Memory B cell (primary cell): ENCODE measurements at regions not wholly inside any gene's neighbourhood (a gene's known extent, or its start where the extent isn't known, plus 50 kb on each side); places are given as distances from the start of the nearest gene placed in this dataset.

ENCODE experiments used
- ATAC-seq: fragments of 150-1000 bp; cut with Tn5 transposase; 2 replicates; pipeline ENCODE4 v1.10.0; 2021; ENCODE audit warnings: low read depth, mild to moderate bottlenecking, moderate library complexity
- DNase-seq, 2 donors: peaks; one replicate each; pipeline ENCODE4 v3.0.0; 2022; ENCODE audit warnings: low spot score in 2 of 2
- H3K27ac Mint-ChIP-seq: one replicate; pipeline ENCODE4 v1.8.0; 2022; ENCODE audit warnings: mild to moderate bottlenecking, moderate library complexity, mixed read lengths
- H3K27me3 Mint-ChIP-seq: one replicate; pipeline ENCODE4 v1.8.0; 2022; ENCODE audit warnings: mixed read lengths
- H3K36me3 Mint-ChIP-seq: one replicate; pipeline ENCODE4 v1.8.0; 2022; ENCODE audit warnings: mild to moderate bottlenecking, mixed read lengths
- H3K4me1 Mint-ChIP-seq: one replicate; pipeline ENCODE4 v1.8.0; 2022; ENCODE audit warnings: mixed read lengths
- H3K4me3 Mint-ChIP-seq: one replicate; pipeline ENCODE4 v1.8.0; 2022; ENCODE audit warnings: mild to moderate bottlenecking, moderate library complexity, mixed read lengths
- H3K9me3 Mint-ChIP-seq: one replicate; pipeline ENCODE4 v1.8.0; 2022; ENCODE audit warnings: mixed read lengths

DNA sequence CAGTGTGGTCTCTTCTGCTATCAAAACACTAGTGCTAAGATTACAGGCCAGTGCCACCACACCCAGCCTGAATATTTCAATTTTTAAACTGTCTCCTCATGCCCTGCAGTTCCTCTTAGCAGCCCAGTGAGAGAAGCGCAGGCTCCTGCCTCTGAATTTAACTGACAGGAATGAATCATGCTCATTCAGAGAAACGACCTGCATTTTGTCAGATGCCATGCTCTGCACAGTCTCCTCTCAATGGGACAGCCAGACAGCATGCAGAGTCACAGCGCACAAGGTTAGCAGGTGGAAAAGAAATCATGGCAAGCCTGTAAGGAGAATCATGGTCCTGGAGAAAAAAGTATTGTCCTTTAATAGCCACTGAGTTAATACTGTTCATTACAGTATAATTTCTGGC, 691.0 kb upstream of the SEL1L start:
- no peaks in the 10 kb centered on the region for H3K4me1 Mint-ChIP-seq
- no peaks in the 10 kb centered on the region for H3K27me3 Mint-ChIP-seq
- no peaks in the 10 kb centered on the region for H3K36me3 Mint-ChIP-seq
- peaks cover 9% of the 10 kb centered on the region for H3K9me3 Mint-ChIP-seq
- DNase-seq: no peak
- ATAC-seq: no peak
- no peak overlapping the region for H3K27ac Mint-ChIP-seq
- H3K4me3 Mint-ChIP-seq: no peak overlapping the region

DNA sequence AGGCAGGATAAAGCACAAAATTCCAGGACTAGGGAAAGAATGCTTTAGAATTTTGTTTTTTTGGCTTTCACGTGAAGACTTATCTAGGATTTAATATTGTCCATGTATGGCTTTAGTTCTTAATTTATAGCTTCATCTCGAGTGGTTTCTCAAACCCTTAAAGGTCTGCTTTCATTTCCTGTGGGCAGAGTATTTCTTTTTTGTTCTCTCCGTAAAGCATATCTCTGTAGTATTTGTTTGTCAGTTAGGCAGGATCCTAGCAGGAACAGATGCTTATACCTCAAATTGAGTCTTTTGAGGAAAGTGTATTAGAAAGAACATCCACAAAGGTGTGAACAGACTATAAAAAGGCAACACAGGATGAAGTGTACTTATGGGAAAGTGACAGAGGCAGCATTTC, 697.1 kb upstream of the SEL1L start:
- Mint-ChIP-seq H3K4me1 (no peaks in the 10 kb centered on the region), H3K27ac (no peak overlapping the region), H3K9me3 (peaks cover 9% of the 10 kb centered on the region), H3K4me3 (no peak overlapping the region), H3K36me3 (no peaks in the 10 kb centered on the region), H3K27me3 (no peaks in the 10 kb centered on the region)
- DNase-seq (no peak), ATAC-seq (no peak)

DNA sequence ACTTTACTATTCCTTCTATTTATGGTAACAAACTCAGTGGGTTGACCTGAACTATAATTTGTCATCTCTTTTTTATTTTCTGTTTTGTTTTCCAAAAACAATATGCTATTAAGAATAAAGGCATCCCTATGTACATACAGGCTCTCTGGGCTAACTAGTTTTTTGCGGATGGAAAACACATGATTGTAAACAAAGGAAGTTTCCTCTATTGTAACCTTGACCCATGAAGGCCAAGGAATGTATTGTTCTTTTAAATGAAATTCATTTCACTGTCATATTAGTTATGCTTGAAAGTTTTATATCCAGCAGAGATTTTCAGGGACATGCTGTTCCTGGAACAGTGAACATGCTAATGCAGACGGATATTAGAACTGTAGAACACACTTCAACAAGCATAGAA, 705.0 kb upstream of the SEL1L start:
- no peak for DNase-seq
- Mint-ChIP-seq H3K36me3 (no peaks in the 10 kb centered on the region), H3K27ac (no peak overlapping the region), H3K4me1 (no peaks in the 10 kb centered on the region), H3K4me3 (no peak overlapping the region), H3K27me3 (no peaks in the 10 kb centered on the region), H3K9me3 (peaks cover 9% of the 10 kb centered on the region)
- ATAC-seq: no peak

DNA sequence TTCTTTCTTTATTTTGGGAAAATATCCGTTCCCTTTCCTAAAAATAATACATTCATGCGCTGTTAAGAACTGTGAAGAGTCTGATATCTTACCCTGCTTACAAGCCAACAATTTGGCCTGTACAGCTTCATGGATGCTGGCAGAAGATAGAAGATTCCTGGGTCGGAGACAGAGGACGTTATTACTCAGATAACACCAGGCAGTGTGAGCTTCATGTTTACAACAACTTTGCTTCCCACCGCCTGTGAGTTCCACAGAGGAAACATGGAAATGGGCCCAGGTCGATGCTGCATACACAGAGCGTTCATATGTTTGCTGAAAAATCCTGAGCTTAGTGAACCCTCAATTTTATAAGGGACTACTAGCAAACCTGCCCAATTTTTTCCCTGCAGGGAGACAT, 705.6 kb upstream of the SEL1L start:
- Mint-ChIP-seq H3K4me3 (no peak overlapping the region), H3K36me3 (no peaks in the 10 kb centered on the region), H3K27ac (no peak overlapping the region), H3K4me1 (no peaks in the 10 kb centered on the region), H3K27me3 (no peaks in the 10 kb centered on the region), H3K9me3 (peaks cover 9% of the 10 kb centered on the region)
- ATAC-seq: no peak
- DNase-seq: no peak

DNA sequence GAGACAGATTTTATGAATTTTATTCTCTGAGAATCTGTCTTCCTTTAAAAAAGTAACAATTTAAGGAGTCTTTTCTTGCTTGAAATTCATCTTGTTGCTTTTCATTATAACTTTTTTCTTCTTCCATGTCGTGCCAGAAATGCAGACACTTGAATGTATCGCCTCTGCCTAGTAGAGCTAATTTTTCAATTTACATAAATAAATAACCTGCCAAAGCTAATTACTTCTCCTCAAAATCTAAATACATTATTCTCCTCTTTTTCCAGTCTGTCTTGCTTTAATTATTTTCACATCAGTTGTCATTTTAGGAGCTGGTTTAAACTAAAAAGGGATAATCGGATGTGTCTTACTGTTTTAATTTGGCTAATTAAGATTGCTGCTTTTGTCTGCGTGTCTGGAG, 711.1 kb upstream of the SEL1L start:
- Mint-ChIP-seq H3K9me3 (peaks cover 3% of the 10 kb centered on the region), H3K27me3 (no peaks in the 10 kb centered on the region), H3K36me3 (no peaks in the 10 kb centered on the region), H3K4me3 (no peak overlapping the region), H3K4me1 (no peaks in the 10 kb centered on the region), H3K27ac (no peak overlapping the region)
- ATAC-seq (no peak), DNase-seq (no peak)

DNA sequence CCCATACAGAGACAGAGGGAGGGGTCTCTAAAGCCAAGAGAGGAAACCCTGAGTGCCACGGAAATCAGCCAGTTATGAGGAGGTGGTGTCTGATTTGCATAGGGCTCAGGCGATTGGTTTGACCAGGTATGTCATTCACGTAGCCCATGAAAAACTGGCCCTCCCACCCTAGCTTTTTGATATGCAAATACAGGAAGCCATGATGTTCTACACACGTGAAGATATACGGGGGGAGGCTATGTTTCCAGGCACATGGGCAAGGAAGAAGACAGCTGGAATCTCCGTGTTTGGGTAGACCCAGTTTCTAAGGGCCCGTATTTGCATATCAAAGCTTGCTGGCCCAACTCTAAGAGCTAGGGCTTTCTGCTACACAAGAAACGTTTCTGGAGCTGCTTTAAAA, 717.8 kb upstream of the SEL1L start:
- Mint-ChIP-seq H3K4me3 (no peak overlapping the region), H3K27me3 (no peaks in the 10 kb centered on the region), H3K27ac (no peak overlapping the region), H3K4me1 (no peaks in the 10 kb centered on the region), H3K9me3 (peaks cover 7% of the 10 kb centered on the region), H3K36me3 (no peaks in the 10 kb centered on the region)
- DNase-seq: no peak
- no peak for ATAC-seq

DNA sequence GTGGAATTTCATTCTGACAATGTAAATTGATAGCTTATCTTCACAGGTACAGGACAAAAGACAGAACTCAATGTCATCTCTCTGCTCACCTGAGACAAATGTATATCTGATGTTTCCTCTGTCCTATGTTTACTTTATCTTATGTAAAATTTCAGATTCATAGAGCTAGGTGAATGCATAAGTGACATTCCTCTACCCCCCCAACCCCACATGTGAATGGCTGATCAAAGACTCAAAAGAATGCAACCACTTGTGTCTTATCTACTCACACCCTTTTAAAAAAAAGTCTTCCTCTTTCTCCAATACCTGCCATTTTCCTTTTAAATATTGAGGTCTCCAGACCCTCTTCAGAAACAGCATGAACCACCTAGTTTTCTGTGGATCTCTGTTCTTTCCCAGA, 736.6 kb upstream of the SEL1L start:
- Mint-ChIP-seq H3K27ac (no peak overlapping the region), H3K27me3 (no peaks in the 10 kb centered on the region), H3K9me3 (peaks cover 7% of the 10 kb centered on the region), H3K4me1 (no peaks in the 10 kb centered on the region), H3K4me3 (no peak overlapping the region), H3K36me3 (no peaks in the 10 kb centered on the region)
- ATAC-seq (no peak), DNase-seq (no peak)

DNA sequence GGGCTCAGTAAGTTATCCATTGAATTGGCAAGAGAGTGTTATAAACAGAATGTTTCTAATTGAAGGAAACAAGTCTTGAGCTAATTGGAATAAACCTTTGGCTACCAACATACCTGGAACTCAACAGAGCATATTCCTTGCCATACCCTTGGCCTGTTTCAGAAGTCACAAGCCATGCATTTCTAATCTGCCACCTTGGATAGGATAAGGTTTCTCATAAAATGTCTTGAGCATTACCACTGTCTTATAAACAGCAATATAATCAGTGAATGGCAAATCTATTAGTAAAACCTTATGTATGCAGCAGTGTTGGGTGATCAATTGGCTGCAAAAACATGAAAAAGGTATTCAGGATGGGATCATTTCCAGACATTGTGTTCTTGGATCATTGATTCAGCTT, 765.2 kb upstream of the SEL1L start:
- no peak for ATAC-seq

DNA sequence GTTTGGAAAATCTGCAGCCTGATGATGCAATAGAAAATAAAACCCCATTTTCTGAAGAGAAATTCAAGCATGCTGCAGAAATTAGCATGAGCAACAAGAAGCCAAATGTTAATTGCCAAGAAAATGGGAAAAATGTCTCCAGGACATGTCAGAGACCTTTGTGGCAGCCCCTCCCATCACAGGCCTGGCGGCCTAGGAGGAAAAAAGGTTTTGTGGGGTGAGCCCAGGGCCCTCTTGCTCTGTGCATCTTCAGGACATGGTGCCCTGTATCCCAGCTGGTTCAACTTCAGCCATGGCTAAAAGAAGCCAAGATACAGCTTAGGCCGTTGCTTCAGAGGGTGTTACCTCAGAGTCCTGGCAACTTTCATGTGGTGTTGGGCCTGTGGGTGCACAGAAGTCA, 775.5 kb upstream of the SEL1L start:
- Mint-ChIP-seq H3K9me3 (peaks cover 14% of the 10 kb centered on the region), H3K4me1 (no peaks in the 10 kb centered on the region)
- ATAC-seq: no peak

More for the DNA sequence above, 765.2 kb upstream of the SEL1L start:
- H3K27me3 Mint-ChIP-seq: no peaks in the 10 kb centered on the region
- H3K36me3 Mint-ChIP-seq: no peaks in the 10 kb centered on the region
- no peak for DNase-seq
- no peak overlapping the region for H3K4me3 Mint-ChIP-seq
- H3K9me3 Mint-ChIP-seq: peaks cover 10% of the 10 kb centered on the region
- H3K4me1 Mint-ChIP-seq: no peaks in the 10 kb centered on the region
- H3K27ac Mint-ChIP-seq: no peak overlapping the region

DNA sequence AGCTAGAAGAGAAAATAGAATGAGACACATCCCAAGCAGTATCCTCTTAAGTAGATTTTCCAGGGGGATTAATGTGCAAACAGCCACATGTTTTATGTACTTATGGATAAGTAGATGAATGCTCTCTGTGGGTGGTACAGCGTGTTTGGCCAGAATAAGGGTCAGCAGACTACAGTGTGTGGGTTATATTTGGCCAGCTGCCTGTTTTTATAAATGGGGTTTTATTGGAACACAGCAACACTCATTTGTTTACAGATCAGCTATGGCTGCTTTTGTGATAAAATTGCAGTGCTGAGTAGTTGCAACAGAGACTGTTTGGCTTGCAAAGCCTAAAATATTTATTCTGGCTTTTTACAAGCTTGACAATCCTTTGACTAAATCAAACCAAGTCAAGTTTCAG, 780.2 kb upstream of the SEL1L start:
- Mint-ChIP-seq H3K27ac (no peak overlapping the region), H3K4me1 (no peaks in the 10 kb centered on the region), H3K27me3 (no peaks in the 10 kb centered on the region), H3K4me3 (no peak overlapping the region), H3K36me3 (peaks cover under 1% of the 10 kb centered on the region), H3K9me3 (peaks cover 9% of the 10 kb centered on the region)
- DNase-seq: no peak
- no peak for ATAC-seq

More for the DNA sequence above, 775.5 kb upstream of the SEL1L start:
- DNase-seq: no peak
- Mint-ChIP-seq H3K27me3 (no peaks in the 10 kb centered on the region), H3K27ac (no peak overlapping the region), H3K36me3 (peaks cover 2% of the 10 kb centered on the region), H3K4me3 (no peak overlapping the region)

DNA sequence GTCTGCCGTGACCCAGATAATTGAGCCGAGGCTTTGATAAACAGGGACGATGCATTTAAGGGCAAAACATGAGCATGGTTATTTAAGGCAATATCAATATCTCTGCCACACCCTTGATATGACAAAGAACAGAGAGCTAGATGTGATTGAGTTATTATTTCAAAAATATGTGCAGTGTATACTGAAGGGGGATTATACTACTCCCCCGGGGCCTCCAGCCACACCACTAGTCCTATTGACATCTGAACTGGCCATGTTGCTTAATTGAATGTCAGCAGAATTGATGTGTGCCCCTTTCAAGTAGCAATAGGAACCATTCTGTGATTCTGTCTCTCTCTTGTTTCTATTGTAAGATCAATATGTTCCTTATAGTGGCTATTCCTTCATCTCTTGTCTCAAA, 794.8 kb upstream of the SEL1L start:
- no peak for ATAC-seq
- no peak for DNase-seq
- H3K36me3 Mint-ChIP-seq: no peaks in the 10 kb centered on the region
- no peak overlapping the region for H3K4me3 Mint-ChIP-seq
- H3K27ac Mint-ChIP-seq: no peak overlapping the region
- no peaks in the 10 kb centered on the region for H3K27me3 Mint-ChIP-seq
- no peaks in the 10 kb centered on the region for H3K4me1 Mint-ChIP-seq
- H3K9me3 Mint-ChIP-seq: peaks cover 7% of the 10 kb centered on the region

DNA sequence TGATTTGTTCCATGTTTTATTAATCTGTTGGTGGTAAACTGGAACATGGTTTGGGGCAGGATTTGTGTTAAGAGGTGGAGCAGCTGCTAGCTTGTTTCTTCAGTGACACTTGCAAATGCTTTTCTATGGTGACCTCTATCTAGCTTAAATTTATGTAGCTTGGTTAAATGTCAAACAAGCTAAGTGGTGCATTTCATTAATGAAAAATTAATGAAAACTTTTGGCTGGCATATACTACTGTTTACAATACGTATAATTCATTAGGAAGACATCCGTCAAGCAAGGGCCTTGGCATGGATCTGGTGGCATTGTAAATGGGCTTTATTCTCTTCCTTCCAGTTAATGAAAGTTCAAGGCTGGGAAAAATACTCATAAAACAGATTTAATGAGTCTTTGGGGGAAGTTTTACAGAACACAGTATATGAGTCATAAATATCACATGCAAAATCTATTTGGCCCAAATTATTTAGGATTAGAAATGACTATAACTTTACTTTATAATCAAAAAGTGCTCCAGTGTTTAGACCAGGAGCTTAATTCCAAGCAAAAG, 807.7 kb upstream of the SEL1L start:
- no peaks in the 10 kb centered on the region for H3K36me3 Mint-ChIP-seq
- no peak overlapping the region for H3K27ac Mint-ChIP-seq
- H3K9me3 Mint-ChIP-seq: peaks cover 12% of the 10 kb centered on the region
- no peak for DNase-seq
- no peaks in the 10 kb centered on the region for H3K4me1 Mint-ChIP-seq
- H3K4me3 Mint-ChIP-seq: no peak overlapping the region
- H3K27me3 Mint-ChIP-seq: no peaks in the 10 kb centered on the region
- no peak for ATAC-seq

DNA sequence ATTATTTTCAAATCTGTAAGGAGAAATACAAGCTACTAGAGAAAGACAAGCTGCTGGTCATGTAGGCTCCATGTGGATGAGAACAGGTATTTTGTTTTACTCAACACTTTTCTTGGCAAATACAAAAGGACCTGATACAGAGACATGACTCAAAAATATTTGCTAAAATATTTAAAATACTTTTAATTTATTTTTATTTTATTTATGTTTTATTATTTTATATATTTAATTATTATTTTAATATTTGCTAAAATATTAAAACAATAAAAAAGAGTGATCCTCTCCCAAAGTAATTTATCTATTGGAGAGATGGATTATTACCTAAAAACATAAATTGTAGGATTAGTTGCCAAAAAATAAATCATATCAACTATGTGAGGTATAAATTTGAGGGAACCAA, 808.9 kb upstream of the SEL1L start:
- Mint-ChIP-seq H3K27ac (no peak overlapping the region), H3K27me3 (no peaks in the 10 kb centered on the region), H3K4me1 (no peaks in the 10 kb centered on the region), H3K9me3 (peaks cover 6% of the 10 kb centered on the region), H3K36me3 (no peaks in the 10 kb centered on the region), H3K4me3 (no peak overlapping the region)
- DNase-seq: no peak
- ATAC-seq: no peak

DNA sequence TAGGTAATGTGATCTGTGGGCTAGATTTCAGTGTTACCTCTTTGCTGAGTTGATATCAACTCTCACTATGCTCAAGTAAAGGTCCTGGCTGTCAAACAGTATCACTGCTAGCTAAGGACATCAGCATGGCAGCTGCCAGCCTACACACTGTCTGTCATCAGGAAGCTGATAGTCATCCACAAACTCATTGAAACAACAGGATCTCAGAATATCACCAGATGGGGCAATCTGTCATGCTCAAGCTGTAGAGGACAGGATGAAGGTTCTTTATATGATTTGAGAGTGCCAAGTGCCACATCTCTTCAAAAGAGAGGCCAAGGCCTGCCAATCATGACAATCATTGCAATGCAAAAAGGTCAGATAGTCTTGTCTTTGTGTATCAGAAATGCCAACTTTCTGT, 811.5 kb upstream of the SEL1L start:
- Mint-ChIP-seq H3K4me1 (no peaks in the 10 kb centered on the region), H3K27me3 (no peaks in the 10 kb centered on the region), H3K27ac (no peak overlapping the region), H3K9me3 (no peaks in the 10 kb centered on the region), H3K4me3 (no peak overlapping the region), H3K36me3 (no peaks in the 10 kb centered on the region)
- DNase-seq (no peak), ATAC-seq (no peak)

DNA sequence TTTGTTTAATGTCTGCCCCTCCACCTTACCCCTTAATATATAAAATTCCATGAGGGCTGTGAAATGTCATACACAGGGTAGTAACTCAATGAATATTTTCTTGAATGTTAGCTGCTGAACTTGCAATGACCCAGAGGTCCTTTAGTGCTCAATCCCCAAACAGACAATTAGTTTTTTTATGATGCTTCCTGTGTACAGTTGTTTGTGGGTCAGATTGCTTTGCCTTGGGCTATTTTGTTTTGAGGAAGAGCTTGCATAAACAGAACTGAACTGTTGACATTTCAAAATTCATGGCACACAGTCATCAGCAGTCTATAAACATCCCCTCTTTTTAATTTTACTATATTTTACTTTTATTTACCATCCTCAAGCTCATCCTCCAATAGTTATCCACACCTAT, 820.5 kb upstream of the SEL1L start:
- H3K4me3 Mint-ChIP-seq: no peak overlapping the region

More for the DNA sequence above, 820.5 kb upstream of the SEL1L start:
- Mint-ChIP-seq H3K9me3 (peaks cover 13% of the 10 kb centered on the region), H3K27me3 (no peaks in the 10 kb centered on the region), H3K4me1 (no peaks in the 10 kb centered on the region), H3K27ac (no peak overlapping the region), H3K36me3 (no peaks in the 10 kb centered on the region)
- ATAC-seq (no peak), DNase-seq (no peak)
